ENCODE measurements at regions not wholly inside any gene's neighbourhood (a gene's known extent, or its start where the extent isn't known, plus 50 kb on each side); places are given as distances from the start of the nearest gene placed in this dataset.
"Not testable (repeated sequence)": the region's sequence is repeated elsewhere in the genome, so short reads cannot be mapped to it uniquely, and the experiment has no call there.

GRCh38 chr1:177891809-177892208, 78.0 kb downstream of the SEC16B start:
- DNase-seq = no peak

DNA sequence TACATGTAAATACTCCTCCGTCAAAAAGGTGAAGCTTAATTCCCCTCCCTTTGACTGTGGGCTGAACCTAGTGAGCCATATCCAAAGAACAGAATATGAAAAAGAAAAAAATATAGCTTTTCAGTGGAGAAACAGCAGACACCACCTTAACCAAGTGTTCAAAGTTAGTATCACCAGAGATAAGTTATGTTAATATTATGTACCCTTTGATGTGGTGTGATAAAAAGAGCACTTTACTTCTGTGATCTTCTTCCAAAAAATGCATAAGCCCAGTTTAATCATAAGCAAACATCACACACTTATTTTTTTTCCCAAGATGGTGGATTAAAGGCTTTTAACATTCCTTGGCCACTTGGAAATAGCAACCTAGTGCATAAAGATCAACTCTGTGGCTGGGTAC, 79.4 kb downstream of the SEC16B start:
- DNase-seq = no peak

GRCh38 chr1:177884479-177885021, 85.3 kb downstream of the SEC16B start:
- DNase-seq = no peak

DNA sequence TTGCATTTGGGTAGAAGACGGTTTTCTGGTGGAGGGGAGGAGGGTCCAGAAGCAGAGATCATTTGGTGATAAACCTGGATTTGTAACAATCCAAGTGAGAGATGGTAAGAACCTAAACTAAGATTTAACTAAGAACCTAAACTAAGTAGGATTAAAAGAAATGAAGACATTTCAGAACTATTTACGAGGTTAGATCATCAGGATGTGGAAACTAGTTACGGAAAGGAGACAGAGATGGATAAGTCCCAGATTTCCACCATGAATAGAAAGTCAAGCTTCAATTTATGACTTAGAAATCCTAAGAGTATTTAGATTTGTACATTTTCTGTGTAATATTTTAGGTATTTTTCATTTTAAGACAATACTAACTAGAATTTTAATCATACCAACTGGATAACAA, 86.3 kb downstream of the SEC16B start:
- DNase-seq = no peak

DNA sequence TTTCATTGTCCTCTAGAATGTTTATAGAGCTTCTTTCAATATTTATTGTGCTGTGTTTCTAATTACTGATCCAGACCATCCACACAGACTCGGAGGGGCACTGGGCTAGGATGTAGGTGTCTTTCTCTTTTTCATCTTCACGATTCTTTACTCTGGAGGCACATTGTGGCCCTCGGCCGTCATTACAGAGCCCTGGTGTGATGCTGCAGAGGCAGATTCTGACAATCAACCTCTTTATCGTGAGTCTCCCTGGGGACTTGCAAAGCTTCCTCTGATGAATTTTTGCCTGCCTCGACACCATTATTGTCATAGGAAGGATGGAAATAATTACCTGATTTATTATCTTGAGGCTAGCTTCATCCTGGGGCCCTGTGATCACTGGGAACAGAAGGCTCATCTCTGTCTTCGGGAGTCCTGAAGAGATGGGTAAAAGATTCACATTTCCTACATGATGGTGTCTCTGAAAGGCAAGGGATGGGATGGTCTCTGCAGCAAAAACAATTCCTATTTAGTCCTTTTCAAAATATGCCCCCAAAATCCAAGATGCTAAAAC, 89.4 kb downstream of the SEC16B start:
- no peak for DNase-seq

- no peak for DNase-seq
These were observed 92.8 kb downstream of the SEC16B start for GRCh38 chr1:177877086-177877485.

- DNase-seq = no peak
These were observed 96.6 kb downstream of the SEC16B start for GRCh38 chr1:177873238-177873637.

GRCh38 chr1:177872308-177872900, 97.5 kb downstream of the SEC16B start:
- DNase-seq = no peak

DNA sequence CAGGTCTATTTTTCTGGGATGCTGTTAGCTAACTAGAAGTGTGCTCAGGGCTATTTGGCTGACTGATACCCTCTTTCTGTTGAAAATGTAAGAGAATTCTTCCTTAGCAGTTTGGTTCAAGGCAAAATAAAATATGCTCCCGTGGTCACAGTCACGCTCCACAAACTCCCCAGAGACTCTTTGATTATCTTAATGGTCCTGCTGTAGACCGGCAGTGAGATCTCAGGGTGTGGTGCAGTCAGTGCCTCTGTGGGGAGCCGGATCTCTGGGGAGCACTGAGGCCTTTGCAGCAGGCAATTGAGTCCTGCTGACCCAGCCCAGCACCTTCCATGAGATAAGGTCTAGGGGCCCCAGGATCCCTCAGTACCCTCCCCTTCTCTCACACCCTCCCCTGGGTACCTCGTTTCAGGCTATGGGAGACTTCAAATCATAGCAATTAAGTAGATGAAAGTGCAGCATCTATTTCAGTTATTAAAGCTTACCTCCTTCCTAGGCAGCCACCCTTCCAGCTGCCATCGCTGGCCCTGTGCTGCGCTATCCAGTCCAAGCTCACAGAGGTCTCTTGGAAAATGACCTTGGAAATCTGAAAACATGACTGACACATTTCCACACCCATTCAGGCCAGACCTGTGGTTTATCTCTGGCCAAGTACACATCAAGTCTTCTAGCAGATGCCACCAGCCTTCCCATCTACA, 98.1 kb downstream of the SEC16B start:
- DNase-seq = no peak

- DNase-seq = no peak
These were observed 100.3 kb downstream of the SEC16B start for GRCh38 chr1:177869586-177869985.

DNA sequence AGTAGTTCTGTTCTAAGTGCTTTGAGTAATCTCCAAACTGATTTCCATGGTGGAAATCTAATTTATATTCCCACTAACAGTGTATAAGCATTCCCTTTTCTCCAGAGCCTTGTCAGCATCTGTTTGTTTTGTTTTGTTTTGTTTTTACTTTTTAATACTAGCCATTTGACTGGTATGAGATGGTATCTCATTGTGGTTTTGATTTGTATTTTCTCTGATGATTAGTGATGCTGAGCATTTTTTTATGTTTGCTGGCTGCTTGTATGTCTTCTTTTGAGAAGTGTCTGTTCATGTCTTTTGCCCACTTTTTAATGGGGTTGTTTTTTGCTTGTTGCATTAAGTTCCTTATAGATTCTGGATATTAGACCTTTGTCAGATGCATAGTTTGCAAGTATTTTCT, 100.8 kb downstream of the SEC16B start:
- not testable (repeated sequence) for DNase-seq

- DNase-seq = no peak
These were observed 104.1 kb downstream of the SEC16B start for GRCh38 chr1:177865807-177866206.

GRCh38 chr1:177864538-177865305, 105.1 kb downstream of the SEC16B start:
- DNase-seq = no peak

DNA sequence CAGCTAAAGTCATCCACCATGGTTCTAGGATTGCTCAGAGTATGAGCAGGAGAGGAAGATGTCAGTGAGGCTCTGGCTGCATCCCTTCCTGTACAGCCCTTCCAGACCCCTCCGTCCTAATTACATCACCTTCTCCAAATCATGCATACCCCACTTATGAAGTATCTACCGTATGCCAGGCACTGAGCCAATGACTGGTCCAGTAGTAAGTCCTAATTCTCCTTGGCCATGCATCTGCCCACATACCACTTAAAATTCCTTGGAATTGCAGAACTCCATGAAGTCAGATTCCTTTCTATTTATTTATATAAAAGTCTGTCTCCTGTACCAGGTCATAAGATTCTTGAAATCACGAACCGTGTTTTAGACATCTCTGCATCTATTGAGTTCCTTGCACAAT, 106.1 kb downstream of the SEC16B start:
- DNase-seq = no peak

GRCh38 chr1:177862916-177863315, 106.9 kb downstream of the SEC16B start:
- DNase-seq = no peak

DNA sequence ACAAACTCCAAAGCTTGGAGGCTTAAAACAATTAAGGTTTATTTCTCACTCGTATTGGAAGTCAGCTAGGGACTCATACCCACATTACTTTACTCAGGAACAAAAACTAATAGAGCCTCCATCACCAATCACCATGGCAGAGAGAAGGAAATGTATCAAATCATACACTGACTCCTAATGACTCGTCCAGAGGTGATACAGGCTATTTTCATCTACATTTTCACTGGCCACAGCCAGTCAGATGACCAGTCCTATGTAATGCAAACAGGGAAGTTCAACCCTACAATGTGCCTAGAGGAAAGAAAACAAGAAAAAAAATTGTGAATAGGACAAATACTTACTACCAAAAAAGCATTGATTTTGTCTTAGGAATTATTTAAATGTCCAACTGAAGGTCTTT, 110.3 kb downstream of the SEC16B start:
- DNase-seq = no peak

- no peak for DNase-seq
These were observed 111.5 kb downstream of the SEC16B start for GRCh38 chr1:177858332-177858821.

DNA sequence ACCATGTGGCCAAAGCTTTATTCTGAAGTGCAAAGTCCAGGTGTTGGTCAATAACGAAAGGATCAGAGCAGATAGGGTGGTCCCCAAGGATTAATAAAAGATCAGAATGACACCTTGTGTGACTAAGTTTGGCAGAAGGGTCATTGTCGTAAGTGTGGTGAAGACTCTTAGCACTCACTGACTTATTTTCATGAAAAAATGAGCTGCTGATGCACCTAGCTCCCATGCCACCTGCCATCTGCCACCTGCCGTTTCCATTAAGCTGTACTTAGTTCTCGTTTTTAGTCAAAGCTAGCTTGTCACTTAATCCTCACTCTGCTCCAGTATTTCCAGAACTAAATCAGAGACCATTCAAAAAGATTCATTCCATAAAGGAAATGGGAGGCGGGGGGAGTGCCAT, 112.6 kb downstream of the SEC16B start:
- no peak for DNase-seq

DNA sequence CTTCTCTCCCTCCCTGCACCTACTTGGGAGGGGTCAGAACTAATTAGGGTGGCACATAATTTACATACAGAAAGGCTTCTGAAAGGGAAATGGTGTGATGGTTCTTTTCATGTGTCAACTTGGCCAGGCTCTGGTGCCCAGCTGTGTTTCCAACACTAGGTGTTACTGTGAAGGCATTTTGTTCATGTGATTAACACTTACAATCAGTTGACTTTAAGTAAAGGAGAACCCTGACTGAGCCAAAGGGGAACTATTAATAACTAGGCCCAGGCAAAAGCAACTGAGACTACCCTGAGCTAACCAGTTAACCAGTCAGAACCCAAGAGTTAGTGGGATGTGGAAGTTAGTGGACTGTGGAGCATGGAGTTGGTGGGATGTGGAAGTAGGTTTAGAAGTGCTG, 114.9 kb downstream of the SEC16B start:
- DNase-seq = no peak

DNA sequence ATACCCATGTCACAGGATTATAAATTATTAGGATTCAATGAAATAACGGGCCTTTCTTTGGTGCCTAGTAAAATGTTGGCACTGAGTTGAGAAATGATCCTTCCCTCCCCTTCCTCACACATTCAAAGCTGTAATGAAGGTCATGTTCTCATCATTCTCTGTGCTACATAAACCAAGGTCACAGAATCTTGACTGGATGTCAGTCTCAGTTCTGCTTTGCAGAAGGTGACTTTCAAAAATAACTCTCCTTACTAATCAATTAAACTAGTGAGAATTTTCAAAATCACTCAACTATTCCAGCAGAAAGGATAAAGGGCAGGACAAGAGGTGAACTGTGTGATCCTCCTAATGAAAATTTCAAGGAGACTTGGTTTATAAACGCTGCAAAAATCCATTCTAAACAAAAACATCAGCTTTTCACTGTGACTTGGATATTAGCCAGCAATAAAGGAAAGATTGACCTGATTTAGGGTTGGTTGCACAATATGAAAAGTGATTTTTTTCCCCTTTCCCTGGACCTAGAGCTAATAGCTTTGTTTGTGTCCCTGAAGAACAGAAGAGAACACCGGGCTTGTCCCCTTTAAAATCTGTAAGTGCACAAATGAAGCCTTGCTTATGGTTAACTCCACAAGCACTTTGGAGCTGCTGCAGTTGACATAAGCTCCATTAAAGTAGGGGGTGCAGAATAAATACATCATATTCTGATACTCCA, 120.1 kb downstream of the SEC16B start:
- DNase-seq = no peak

- DNase-seq = no peak
These were observed 120.7 kb downstream of the SEC16B start for GRCh38 chr1:177849130-177849529.

DNA sequence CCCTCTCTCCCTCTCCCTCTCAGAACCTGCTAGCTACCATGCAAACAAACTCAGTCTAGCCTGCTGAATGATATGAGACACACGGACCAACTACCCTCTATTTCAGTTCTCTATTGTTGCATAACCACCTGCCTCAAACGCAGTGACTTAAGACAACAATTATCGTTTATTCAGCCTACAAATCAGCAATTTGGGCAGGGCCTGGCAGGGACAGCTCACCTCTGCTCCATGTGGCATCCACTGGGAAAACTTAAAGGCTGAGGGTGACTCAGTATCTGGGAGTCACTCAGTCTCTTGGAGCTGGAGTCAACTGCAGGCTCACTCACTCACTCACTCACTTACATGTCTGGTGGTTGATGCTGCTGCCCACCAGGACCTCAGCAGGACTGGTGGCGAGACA, 121.3 kb downstream of the SEC16B start:
- no peak for DNase-seq

DNA sequence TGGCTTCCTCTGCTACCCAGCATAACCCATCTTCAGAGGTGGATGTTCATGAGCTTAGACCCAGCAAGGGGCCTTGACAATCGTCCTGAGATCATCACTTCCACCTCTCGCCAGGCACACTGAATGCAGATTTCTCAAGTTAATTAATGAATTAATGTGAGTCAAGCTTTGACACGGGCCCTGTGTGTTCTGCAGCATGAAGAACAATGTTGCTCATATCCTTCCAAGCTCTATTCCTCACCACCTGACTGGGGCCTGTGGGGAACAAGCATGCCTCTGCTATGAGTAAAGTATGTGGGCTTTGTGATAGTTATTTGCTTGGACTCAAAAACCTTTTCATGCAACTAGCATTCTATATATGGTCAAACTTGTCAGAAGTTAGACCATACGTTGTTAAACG, 122.0 kb downstream of the SEC16B start:
- DNase-seq = no peak

Data from 8988T (cell line).